CD4-positive, CD25-positive, alpha-beta regulatory T cell (primary cell): ENCODE measurements at regions not wholly inside any gene's neighbourhood (a gene's known extent, or its start where the extent isn't known, plus 50 kb on each side); places are given as distances from the start of the nearest gene placed in this dataset.

Experiments
- ATAC-seq, 2 donors: fragments of 150-1000 bp; cut with Tn5 transposase; one replicate each; pipeline ENCODE4 v1.10.0; 2021; ENCODE audit warnings: low read depth in 2 of 2, moderate number of reproducible peaks in 2 of 2, moderate library complexity in 1 of 2
- DNase-seq, 3 donors: peaks; one replicate each; pipeline versions ENCODE4 v3.0.0 to v3.0.0-alpha.2; 2012 to 2022; ENCODE audit warnings: mixed read lengths in 1 of 3
- H3K27ac ChIP-seq: one replicate; pipeline ENCODE4 v1.7.0; 2013; ENCODE audit warnings: mild to moderate bottlenecking, low read length; ENCODE audit not compliant: insufficient read depth, poor library complexity, severe bottlenecking
- H3K27me3 ChIP-seq: one replicate; pipeline ENCODE4 v1.7.0; 2013; ENCODE audit warnings: low read length; ENCODE audit not compliant: control insufficient read depth, insufficient read depth
- H3K36me3 ChIP-seq: one replicate; pipeline ENCODE4 v1.7.0; 2013; ENCODE audit warnings: mild to moderate bottlenecking, low read length, moderate library complexity; ENCODE audit not compliant: control insufficient read depth, insufficient read depth
- H3K4me1 ChIP-seq: 2 replicates; pipeline ENCODE4 v1.7.0; 2013; ENCODE audit warnings: mild to moderate bottlenecking, low read length; ENCODE audit not compliant: insufficient read depth, control insufficient read depth, poor library complexity, severe bottlenecking
- H3K4me3 ChIP-seq: one replicate; pipeline ENCODE4 v1.7.0; 2013; ENCODE audit warnings: low read depth, mild to moderate bottlenecking, low read length, moderate library complexity
- H3K9me3 ChIP-seq, 2 experiments: 1 replicate in 1 of 2; 2 replicates in 1 of 2; pipeline ENCODE4 v1.7.0; 2013; ENCODE audit warnings: low read length in 2 of 2, mild to moderate bottlenecking in 1 of 2, moderate library complexity in 1 of 2; ENCODE audit not compliant: control insufficient read depth in 2 of 2
- H3K27ac Mint-ChIP-seq, 3 donors: one replicate each; pipeline ENCODE4 v1.8.0; 2020 to 2022; ENCODE audit warnings: mild to moderate bottlenecking in 3 of 3, mixed read lengths in 3 of 3, moderate library complexity in 2 of 3
- H3K27me3 Mint-ChIP-seq: one replicate; pipeline ENCODE4 v1.8.0; 2022; ENCODE audit warnings: mild to moderate bottlenecking, mixed read lengths
- H3K36me3 Mint-ChIP-seq: one replicate; pipeline ENCODE4 v1.8.0; 2020; ENCODE audit warnings: mixed read lengths
- H3K4me1 Mint-ChIP-seq, 4 donors: one replicate each; pipeline ENCODE4 v1.8.0; 2020 to 2022; ENCODE audit warnings: mixed read lengths in 4 of 4, mild to moderate bottlenecking in 1 of 4
- H3K4me3 Mint-ChIP-seq, 4 donors: one replicate each; pipeline ENCODE4 v1.8.0; 2020 to 2022; ENCODE audit warnings: mild to moderate bottlenecking in 4 of 4, mixed read lengths in 4 of 4, moderate library complexity in 3 of 4
- H3K9me3 Mint-ChIP-seq, 7 donors: one replicate each; pipeline ENCODE4 v1.8.0; 2020 to 2022; ENCODE audit warnings: mixed read lengths in 7 of 7, mild to moderate bottlenecking in 3 of 7, moderate library complexity in 2 of 7

DNA sequence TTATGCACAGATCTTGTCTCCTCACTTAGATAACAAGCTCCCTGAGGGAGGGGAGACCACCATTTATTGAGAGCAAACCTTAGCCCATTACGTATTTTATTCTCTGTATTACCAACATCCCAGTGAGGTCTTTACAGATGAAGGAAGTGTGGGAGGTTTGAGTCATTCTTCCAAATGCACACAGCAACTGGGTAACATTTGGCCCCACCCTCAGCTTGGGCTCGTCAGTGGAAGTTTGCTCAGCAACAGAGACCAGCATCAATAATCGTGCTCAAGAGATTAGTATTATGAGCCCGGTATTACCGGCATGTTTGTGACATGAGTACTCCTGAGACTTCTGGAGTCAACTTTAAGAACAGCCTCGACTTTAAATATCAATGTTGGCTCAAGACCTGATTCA lies 168.6 kb downstream of the ETAA1 start:
- Mint-ChIP-seq H3K4me1 (peaks cover 0 to 2% (median 0%) of the 10 kb centered on the region in 4 donors), H3K27ac (no peak overlapping the region), H3K27me3 (no peaks in the 10 kb centered on the region), H3K9me3 (peaks cover 0 to 4% (median 2%) of the 10 kb centered on the region in 7 donors), H3K4me3 (no peak overlapping the region), H3K36me3 (no peaks in the 10 kb centered on the region)
- DNase-seq (no peak), ATAC-seq (no peak)
- Histone ChIP-seq H3K9me3 (no peaks in the 10 kb centered on the region), H3K27ac (no peak overlapping the region), H3K36me3 (no peaks in the 10 kb centered on the region), H3K4me3 (no peak overlapping the region), H3K4me1 (no peaks in the 10 kb centered on the region), H3K27me3 (no peaks in the 10 kb centered on the region)

DNA sequence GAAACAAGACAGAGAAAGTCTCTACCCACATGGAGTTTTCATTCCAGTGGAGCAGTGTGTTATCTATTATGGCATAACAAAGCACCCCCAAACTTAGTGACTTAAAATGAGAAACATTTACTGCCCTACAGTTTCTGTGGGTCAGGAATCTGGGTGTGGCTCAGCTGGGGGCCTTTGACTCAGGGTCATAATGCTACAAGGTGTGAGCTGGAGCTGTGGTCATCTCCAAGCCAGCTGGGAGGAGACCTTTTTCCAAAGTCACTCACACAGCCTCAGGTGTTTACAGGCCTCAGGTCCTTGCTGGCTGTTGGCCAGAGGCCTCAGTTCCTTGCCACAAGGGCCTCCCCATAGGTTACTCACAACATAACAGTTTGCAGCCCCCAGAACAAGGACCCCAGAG lies 169.2 kb downstream of the ETAA1 start:
- no peaks in the 10 kb centered on the region for H3K4me1 ChIP-seq
- no peak overlapping the region for H3K4me3 ChIP-seq
- DNase-seq (no peak), ATAC-seq (no peak)
- H3K27ac Mint-ChIP-seq: no peak overlapping the region
- no peaks in the 10 kb centered on the region for H3K27me3 Mint-ChIP-seq
- H3K27me3 ChIP-seq: no peaks in the 10 kb centered on the region
- no peaks in the 10 kb centered on the region for H3K36me3 Mint-ChIP-seq
- H3K4me1 Mint-ChIP-seq: peaks cover 0 to 2% (median 0%) of the 10 kb centered on the region in 4 donors
- no peak overlapping the region for H3K27ac ChIP-seq
- no peaks in the 10 kb centered on the region for H3K36me3 ChIP-seq
- no peak overlapping the region for H3K4me3 Mint-ChIP-seq
- H3K9me3 ChIP-seq: no peaks in the 10 kb centered on the region
- H3K9me3 Mint-ChIP-seq: peaks cover 0 to 4% (median 2%) of the 10 kb centered on the region in 7 donors

DNA sequence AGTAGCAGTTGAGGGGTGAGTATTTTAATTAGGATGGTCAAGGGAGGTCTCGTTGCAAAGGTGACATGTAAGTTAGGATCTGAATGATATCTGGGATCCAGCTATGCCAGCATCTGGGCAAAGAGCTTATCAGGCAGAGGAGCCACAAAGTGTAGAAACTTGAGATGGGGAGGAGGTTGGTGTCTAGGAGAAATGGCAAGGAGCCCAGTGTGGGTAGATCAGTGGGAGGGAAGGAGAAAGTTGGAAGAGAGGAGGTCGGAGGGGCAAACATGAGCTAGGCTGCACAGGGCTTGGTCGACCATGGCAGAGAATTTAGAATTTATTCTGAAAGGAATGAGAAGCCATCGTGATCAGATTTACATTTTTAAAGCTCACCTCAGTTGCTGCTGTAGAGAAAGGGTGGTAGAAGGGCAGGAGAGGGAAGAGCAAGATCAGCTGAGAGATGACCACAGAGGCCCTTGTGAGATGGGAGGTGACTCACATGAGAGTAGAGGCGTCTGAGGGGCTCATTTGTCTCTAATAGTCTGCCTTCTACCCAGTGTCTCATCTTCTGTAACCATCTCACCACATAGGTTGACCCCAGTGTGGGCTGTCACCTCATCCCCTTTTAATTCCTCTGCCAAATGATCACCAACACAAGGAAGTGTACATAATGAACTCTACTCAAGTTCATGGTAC lies 170.0 kb downstream of the ETAA1 start:
- DNase-seq: no peak
- H3K36me3 Mint-ChIP-seq: no peaks in the 10 kb centered on the region
- H3K9me3 Mint-ChIP-seq: peaks cover 0 to 5% (median 1%) of the 10 kb centered on the region in 7 donors
- Histone ChIP-seq H3K4me1 (no peaks in the 10 kb centered on the region), H3K27me3 (no peaks in the 10 kb centered on the region), H3K36me3 (no peaks in the 10 kb centered on the region), H3K27ac (no peak overlapping the region), H3K4me3 (no peak overlapping the region), H3K9me3 (no peaks in the 10 kb centered on the region)
- no peak for ATAC-seq
- H3K27ac Mint-ChIP-seq: no peak overlapping the region
- no peaks in the 10 kb centered on the region for H3K27me3 Mint-ChIP-seq
- H3K4me1 Mint-ChIP-seq: peaks cover 0 to 2% (median 0%) of the 10 kb centered on the region in 4 donors
- no peak overlapping the region for H3K4me3 Mint-ChIP-seq

DNA sequence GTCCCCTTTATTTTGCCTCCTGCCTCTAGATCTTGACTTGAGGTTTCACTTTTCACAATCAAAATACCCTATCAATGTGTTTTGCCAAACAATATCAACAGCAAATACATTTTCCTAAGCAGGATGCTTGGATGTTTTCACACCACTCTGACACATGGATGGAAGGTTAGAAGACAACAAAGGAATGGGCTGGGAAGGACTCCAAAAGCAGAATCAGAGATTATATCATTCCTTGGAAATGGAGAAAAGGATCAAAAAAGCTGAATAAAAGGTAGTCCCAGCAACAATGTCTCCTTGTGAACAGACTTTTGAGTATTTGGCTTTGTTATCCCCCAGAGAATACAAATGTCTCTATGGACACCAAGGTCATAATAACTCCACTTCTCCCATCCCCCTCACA lies 170.8 kb downstream of the ETAA1 start:
- Mint-ChIP-seq H3K4me3 (no peak overlapping the region), H3K27me3 (no peaks in the 10 kb centered on the region), H3K4me1 (peaks cover 0 to under 1% (median 0%) of the 10 kb centered on the region in 4 donors), H3K27ac (no peak overlapping the region), H3K36me3 (no peaks in the 10 kb centered on the region), H3K9me3 (peaks cover 0 to 8% (median 0%) of the 10 kb centered on the region in 7 donors)
- Histone ChIP-seq H3K27ac (no peak overlapping the region), H3K36me3 (no peaks in the 10 kb centered on the region), H3K9me3 (no peaks in the 10 kb centered on the region), H3K4me3 (no peak overlapping the region), H3K4me1 (no peaks in the 10 kb centered on the region), H3K27me3 (no peaks in the 10 kb centered on the region)
- ATAC-seq: no peak
- DNase-seq: no peak

DNA sequence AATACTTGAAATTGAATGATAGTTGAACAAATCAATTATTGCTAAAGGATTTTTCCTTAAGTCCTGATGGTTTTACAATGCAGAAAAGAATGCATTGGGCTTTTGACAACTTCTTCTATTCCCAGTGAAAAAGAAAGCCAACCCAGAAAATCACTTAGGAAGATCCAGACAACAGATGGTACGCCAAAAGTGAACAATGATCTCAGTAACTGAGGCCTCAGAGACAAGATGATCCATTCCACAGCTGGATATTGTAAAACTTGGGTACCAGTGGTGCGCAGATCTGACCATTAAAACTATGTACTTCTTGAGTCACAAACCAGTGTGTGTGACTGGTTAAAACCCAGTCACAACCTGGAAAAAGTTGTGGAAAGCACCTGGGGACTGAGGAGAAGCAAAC lies 173.5 kb downstream of the ETAA1 start:
- no peak overlapping the region for H3K27ac Mint-ChIP-seq
- no peaks in the 10 kb centered on the region for H3K36me3 Mint-ChIP-seq
- Histone ChIP-seq H3K4me3 (no peak overlapping the region), H3K27me3 (no peaks in the 10 kb centered on the region), H3K27ac (no peak overlapping the region), H3K9me3 (no peaks in the 10 kb centered on the region), H3K4me1 (no peaks in the 10 kb centered on the region), H3K36me3 (no peaks in the 10 kb centered on the region)
- H3K9me3 Mint-ChIP-seq: peaks cover 0 to 9% (median 0%) of the 10 kb centered on the region in 7 donors
- ATAC-seq (no peak), DNase-seq (no peak)
- H3K4me3 Mint-ChIP-seq: no peak overlapping the region
- no peaks in the 10 kb centered on the region for H3K27me3 Mint-ChIP-seq
- no peaks in the 10 kb centered on the region for H3K4me1 Mint-ChIP-seq

DNA sequence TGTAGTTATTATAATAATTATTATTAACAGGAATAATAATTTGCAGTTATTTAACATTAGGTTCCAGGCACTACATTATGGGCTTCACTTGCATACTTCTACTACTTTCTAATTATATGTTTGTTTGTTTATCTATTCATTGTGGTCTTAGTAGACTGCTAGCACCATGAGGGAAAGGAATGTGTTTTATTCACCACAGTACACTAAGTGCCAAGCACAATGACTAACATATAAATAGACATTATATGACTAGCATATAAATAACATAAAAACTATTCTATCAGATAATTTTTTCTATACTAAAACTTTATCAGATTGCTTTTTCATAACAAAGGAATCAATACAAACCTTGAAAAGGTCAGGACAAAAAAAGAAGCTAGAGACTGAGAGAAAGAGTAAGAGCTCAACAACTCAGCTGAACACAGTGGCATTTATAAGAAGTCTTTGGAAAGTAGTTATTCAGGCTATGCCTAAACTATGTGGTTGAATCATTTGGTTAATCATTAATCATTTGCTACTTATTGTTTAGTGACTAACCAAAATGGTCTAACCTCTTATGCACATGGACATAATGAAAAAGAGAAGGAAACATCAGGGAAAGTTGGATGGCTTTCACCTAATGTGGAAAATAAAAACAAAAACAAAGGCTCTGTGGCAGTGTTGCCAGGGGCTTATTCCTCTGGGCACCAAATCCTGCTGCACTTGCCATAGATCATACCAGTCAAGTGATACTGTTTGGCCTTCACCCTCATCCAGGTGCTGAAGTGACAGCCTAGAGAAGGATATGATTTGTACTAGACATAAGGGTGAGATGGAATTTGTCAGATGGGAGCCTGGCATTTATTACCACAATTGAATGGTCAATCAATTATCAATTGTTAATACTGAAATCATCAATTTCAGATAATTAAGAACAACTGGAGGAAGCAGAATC lies 174.9 kb downstream of the ETAA1 start:
- Histone ChIP-seq H3K4me3 (no peak overlapping the region), H3K36me3 (no peaks in the 10 kb centered on the region), H3K27me3 (no peaks in the 10 kb centered on the region), H3K4me1 (no peaks in the 10 kb centered on the region), H3K9me3 (no peaks in the 10 kb centered on the region), H3K27ac (no peak overlapping the region)
- Mint-ChIP-seq H3K9me3 (peaks cover 0 to 9% (median 0%) of the 10 kb centered on the region in 7 donors), H3K4me1 (no peaks in the 10 kb centered on the region), H3K4me3 (no peak overlapping the region), H3K27me3 (no peaks in the 10 kb centered on the region), H3K27ac (no peak overlapping the region), H3K36me3 (no peaks in the 10 kb centered on the region)
- DNase-seq: no peak
- no peak for ATAC-seq

DNA sequence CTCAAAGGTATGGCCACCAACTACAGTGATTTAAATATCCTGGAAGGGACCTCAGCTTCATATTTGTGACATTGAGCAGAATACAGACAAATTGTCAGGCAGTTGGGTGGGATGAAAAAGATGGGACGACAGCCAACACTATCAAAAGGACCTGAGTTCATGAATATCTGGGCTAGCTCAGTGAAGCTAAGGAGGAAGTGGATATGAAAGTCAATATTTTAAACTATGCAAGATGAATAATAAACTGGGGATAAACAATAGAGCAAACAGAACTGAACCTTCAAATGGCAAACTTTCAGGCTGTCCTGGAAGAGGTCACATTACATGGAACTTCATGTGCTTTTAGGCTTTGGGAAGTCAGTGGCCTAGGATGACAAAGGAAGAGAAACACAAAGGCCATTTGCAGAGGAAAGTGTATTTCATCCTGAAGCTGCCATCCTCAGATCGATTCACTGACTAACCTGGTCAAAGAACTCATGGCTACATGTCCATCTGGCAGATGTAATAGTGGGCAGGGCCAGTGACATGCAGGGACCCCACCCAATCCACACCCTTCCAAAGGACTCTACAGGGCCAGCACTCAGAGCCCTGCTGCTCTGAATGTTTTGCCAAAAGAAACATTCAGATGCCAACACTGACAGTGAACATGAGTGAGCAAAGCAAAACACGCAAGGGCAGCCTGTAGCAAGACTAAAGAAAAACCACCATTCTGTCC lies 175.7 kb downstream of the ETAA1 start:
- no peaks in the 10 kb centered on the region for H3K4me1 ChIP-seq
- Mint-ChIP-seq H3K4me1 (no peaks in the 10 kb centered on the region), H3K9me3 (peaks cover 0 to 9% (median 0%) of the 10 kb centered on the region in 7 donors), H3K36me3 (no peaks in the 10 kb centered on the region), H3K4me3 (no peak overlapping the region), H3K27ac (no peak overlapping the region), H3K27me3 (no peaks in the 10 kb centered on the region)
- H3K36me3 ChIP-seq: no peaks in the 10 kb centered on the region
- ATAC-seq: no peak
- DNase-seq: no peak
- no peaks in the 10 kb centered on the region for H3K9me3 ChIP-seq
- no peak overlapping the region for H3K27ac ChIP-seq
- no peaks in the 10 kb centered on the region for H3K27me3 ChIP-seq
- H3K4me3 ChIP-seq: no peak overlapping the region
